Cardiac muscle cell (in vitro differentiated cells and primary cell): ENCODE measurements at regions not wholly inside any gene's neighbourhood (a gene's known extent, or its start where the extent isn't known, plus 50 kb on each side); places are given as distances from the start of the nearest gene placed in this dataset.

ENCODE experiments used
- DNase-seq, 2 donors: peaks; one replicate each; pipeline versions ENCODE4 v3.0.0 to v3.0.0-alpha.2; 2010 to 2017; ENCODE audit warnings: low read depth in 1 of 2, low spot score in 1 of 2
- H3K27ac ChIP-seq: fragments of 200-600 bp; sonication (generic); 2 replicates; pipeline ENCODE4 v1.5.1; 2016
- H3K27me3 ChIP-seq: fragments of 200-600 bp; sonication (generic); 2 replicates; pipeline ENCODE4 v1.6.0; 2016; ENCODE audit warnings: control low read depth
- H3K36me3 ChIP-seq: fragments of 200-600 bp; sonication (generic); 2 replicates; pipeline ENCODE4 v1.5.1; 2016; ENCODE audit warnings: control low read depth
- H3K4me1 ChIP-seq: fragments of 200-600 bp; sonication (generic); 2 replicates; pipeline ENCODE4 v1.8.1; 2017; ENCODE audit warnings: low read depth, mild to moderate bottlenecking, mixed run types
- H3K4me3 ChIP-seq: fragments of 200-600 bp; sonication (generic); 2 replicates; pipeline ENCODE4 v1.5.1; 2016; ENCODE audit warnings: mild to moderate bottlenecking
- H3K9me3 ChIP-seq: fragments of 200-600 bp; sonication (generic); 2 replicates; pipeline ENCODE4 v1.5.1; 2017; ENCODE audit warnings: low read depth, mild to moderate bottlenecking, control low read depth
- TF ChIP-seq, protein P1 (sequence below): IDR thresholded peaks from 2 replicates; pipeline ENCODE4 v1.5.1; 2012; ENCODE audit warnings: low read depth, mild to moderate bottlenecking, low read length

DNA sequence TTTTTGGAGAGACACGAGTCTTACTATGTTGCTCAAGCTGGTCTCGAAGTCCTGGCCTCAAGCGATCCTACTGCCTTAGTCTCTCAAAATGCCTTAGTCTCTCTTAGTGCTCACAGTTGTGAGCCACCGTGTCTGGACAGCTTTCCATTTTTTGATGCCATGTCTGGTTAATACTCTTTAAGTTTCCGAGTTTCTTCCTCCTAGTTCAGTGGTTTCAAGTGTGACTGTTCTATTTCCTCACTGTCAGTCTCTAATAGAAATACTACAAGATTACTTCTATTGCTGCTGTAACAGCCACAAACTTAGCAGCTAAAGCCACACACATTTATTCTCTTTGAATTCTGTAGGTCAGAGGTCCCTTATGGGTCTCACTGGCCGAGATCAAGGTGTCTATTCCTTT lies 125.1 kb upstream of the MGAT5 start:
- Histone ChIP-seq H3K9me3 (no peaks in the 10 kb centered on the region), H3K27ac (no peak overlapping the region), H3K36me3 (no peaks in the 10 kb centered on the region), H3K4me1 (peaks cover 21% of the 10 kb centered on the region), H3K4me3 (no peak overlapping the region), H3K27me3 (no peaks in the 10 kb centered on the region)
- TF ChIP-seq, protein P1, sequence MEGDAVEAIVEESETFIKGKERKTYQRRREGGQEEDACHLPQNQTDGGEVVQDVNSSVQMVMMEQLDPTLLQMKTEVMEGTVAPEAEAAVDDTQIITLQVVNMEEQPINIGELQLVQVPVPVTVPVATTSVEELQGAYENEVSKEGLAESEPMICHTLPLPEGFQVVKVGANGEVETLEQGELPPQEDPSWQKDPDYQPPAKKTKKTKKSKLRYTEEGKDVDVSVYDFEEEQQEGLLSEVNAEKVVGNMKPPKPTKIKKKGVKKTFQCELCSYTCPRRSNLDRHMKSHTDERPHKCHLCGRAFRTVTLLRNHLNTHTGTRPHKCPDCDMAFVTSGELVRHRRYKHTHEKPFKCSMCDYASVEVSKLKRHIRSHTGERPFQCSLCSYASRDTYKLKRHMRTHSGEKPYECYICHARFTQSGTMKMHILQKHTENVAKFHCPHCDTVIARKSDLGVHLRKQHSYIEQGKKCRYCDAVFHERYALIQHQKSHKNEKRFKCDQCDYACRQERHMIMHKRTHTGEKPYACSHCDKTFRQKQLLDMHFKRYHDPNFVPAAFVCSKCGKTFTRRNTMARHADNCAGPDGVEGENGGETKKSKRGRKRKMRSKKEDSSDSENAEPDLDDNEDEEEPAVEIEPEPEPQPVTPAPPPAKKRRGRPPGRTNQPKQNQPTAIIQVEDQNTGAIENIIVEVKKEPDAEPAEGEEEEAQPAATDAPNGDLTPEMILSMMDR = no peak
- no peak for DNase-seq

DNA sequence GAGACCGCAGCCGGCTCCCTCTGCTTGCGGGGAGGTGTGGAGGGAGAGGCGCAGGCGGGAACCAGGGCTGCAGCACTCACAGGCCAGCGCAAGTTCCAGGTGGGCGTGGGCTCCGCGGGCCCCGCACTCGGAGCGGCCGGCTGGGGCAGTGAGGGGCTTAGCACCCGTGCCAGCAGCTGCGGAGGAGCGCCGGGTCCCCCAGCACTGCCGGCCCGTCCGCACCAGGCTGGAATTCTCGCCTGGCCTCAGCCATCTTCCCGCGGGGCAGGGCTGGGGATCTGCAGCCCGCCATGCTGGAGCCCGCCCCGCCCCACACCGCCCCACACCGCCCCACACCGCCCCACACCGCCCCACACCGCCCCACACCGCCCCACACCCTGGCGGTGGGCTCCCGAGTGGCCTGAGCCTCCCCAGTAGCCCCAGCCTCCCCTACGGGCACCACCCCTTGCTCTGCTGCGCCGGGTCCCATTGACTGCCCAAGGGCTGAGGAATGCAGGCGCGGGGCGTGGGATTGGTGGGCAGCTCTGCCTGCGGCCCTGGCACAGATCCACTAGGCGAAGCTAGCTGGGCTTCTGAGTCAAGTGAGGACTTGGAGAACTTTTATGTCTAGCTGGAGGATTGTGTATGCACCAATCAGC lies 123.9 kb upstream of the MGAT5 start:
- no peak for DNase-seq
- Histone ChIP-seq H3K9me3 (no peaks in the 10 kb centered on the region), H3K27ac (no peak overlapping the region), H3K4me3 (no peak overlapping the region), H3K4me1 (peaks cover 9% of the 10 kb centered on the region), H3K27me3 (no peaks in the 10 kb centered on the region), H3K36me3 (no peaks in the 10 kb centered on the region)
- TF ChIP-seq, protein P1 = no peak

DNA sequence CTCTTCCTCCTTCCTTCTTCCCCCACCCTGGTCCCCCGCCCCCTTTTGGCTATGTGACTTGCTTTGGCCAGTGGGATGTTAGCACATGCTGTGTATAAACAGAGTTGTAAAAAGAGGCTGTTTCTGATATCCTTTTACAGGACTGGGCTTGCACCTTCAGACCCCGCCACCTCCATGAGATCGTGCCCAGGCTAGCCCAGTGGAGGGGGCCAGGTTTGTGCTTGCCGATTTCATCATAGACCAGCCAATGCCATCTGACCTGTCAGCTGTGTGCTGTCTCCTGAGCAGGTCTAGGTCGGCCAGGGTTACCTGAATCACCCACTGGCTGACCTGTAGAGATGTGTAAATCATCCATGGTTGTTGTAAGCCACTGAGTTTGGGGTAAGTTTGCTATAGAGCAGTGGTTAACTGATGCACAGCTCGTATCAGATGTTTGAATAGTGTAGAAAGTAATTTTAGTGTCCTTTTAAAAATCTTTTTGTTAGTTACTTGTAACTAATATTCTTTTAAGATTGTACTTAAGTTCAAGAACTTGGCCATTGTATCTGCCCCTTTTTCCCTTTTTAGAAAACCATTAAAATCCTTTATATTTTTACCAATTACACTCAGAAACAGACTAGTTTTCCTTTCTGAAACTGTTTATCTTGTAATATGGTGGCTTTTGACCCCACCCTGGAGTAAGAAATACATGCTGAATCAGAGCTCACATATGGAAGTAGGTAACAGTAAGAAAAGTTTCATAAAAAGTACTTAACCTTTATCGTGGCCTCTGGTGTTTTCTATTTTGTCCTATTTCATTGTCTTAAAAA lies 122.0 kb upstream of the MGAT5 start:
- H3K36me3 ChIP-seq = no peaks in the 10 kb centered on the region
- no peak overlapping the region for H3K4me3 ChIP-seq
- TF ChIP-seq, protein P1 = no peak
- DNase-seq = no peak
- no peaks in the 10 kb centered on the region for H3K27me3 ChIP-seq
- H3K9me3 ChIP-seq = no peaks in the 10 kb centered on the region
- H3K27ac ChIP-seq = no peak overlapping the region
- H3K4me1 ChIP-seq = peaks cover 19% of the 10 kb centered on the region

- no peaks in the 10 kb centered on the region for H3K36me3 ChIP-seq
- H3K9me3 ChIP-seq = no peaks in the 10 kb centered on the region
- H3K4me3 ChIP-seq = no peak overlapping the region
- H3K27me3 ChIP-seq = no peaks in the 10 kb centered on the region
- H3K27ac ChIP-seq = no peak overlapping the region
- DNase-seq = no peak
- TF ChIP-seq, protein P1 = no peak
- H3K4me1 ChIP-seq = peaks cover 25% of the 10 kb centered on the region
Observed at GRCh38 chr2:134132490-134132857, 121.4 kb upstream of the MGAT5 start.

GRCh38 chr2:134133622-134134312 lies 120.1 kb upstream of the MGAT5 start:
- TF ChIP-seq, protein P1 = no peak
- Histone ChIP-seq H3K27ac (no peak overlapping the region), H3K27me3 (no peaks in the 10 kb centered on the region), H3K9me3 (no peaks in the 10 kb centered on the region), H3K4me1 (peaks cover 38% of the 10 kb centered on the region), H3K4me3 (no peak overlapping the region), H3K36me3 (no peaks in the 10 kb centered on the region)
- DNase-seq = no peak
